ENCODE measurements at regions not wholly inside any gene's neighbourhood (a gene's known extent, or its start where the extent isn't known, plus 50 kb on each side); places are given as distances from the start of the nearest gene placed in this dataset.

DNA sequence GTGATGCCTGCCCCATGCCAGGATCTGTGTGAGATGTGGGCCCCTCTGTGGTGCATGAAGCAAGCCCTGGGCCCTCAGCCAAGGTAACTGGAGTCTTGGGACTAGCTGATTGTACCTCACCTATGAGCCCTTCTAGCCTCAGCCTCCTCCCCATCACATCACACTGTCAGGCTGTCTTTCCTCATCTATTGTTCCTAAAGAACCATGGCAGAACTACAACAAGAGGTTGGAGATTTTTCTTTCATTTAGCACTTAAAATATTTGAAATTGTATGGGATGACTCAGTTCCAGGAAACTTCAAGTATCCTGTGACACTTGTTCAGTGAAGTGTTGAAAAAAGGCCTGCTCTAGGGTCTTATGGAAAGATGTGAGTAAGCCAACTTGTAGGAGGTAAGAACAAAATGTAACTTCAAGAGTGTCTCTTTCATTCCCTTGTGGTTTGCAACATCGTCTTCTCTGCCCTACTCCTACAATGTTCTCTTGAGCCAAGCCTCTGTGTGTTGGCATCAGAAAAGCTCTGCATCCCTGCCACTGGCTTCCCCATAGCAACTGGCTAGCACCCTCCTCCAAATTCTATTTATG, 58.7 kb upstream of the TIPARP start:
- H3K4me3 ChIP-seq, result no peak overlapping the region
- no peak for DNase-seq
- intact Hi-C loops (cut with DNase I; ENCODE audit: low total_unique reads), result no loop called here
- H3K9me3 ChIP-seq, result no peaks in the 10 kb centered on the region
- no peaks in the 10 kb centered on the region for H3K4me1 ChIP-seq
- no peaks in the 10 kb centered on the region for H3K27me3 ChIP-seq
- TF ChIP-seq POLR2A (IDR thresholded peaks at IDR 0.05), result no peak
- TF ChIP-seq, protein P1, sequence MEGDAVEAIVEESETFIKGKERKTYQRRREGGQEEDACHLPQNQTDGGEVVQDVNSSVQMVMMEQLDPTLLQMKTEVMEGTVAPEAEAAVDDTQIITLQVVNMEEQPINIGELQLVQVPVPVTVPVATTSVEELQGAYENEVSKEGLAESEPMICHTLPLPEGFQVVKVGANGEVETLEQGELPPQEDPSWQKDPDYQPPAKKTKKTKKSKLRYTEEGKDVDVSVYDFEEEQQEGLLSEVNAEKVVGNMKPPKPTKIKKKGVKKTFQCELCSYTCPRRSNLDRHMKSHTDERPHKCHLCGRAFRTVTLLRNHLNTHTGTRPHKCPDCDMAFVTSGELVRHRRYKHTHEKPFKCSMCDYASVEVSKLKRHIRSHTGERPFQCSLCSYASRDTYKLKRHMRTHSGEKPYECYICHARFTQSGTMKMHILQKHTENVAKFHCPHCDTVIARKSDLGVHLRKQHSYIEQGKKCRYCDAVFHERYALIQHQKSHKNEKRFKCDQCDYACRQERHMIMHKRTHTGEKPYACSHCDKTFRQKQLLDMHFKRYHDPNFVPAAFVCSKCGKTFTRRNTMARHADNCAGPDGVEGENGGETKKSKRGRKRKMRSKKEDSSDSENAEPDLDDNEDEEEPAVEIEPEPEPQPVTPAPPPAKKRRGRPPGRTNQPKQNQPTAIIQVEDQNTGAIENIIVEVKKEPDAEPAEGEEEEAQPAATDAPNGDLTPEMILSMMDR (IDR thresholded peaks at IDR 0.05), result no peak
- no peaks in the 10 kb centered on the region for H3K36me3 ChIP-seq
- H3K27ac ChIP-seq, result no peak overlapping the region

DNA sequence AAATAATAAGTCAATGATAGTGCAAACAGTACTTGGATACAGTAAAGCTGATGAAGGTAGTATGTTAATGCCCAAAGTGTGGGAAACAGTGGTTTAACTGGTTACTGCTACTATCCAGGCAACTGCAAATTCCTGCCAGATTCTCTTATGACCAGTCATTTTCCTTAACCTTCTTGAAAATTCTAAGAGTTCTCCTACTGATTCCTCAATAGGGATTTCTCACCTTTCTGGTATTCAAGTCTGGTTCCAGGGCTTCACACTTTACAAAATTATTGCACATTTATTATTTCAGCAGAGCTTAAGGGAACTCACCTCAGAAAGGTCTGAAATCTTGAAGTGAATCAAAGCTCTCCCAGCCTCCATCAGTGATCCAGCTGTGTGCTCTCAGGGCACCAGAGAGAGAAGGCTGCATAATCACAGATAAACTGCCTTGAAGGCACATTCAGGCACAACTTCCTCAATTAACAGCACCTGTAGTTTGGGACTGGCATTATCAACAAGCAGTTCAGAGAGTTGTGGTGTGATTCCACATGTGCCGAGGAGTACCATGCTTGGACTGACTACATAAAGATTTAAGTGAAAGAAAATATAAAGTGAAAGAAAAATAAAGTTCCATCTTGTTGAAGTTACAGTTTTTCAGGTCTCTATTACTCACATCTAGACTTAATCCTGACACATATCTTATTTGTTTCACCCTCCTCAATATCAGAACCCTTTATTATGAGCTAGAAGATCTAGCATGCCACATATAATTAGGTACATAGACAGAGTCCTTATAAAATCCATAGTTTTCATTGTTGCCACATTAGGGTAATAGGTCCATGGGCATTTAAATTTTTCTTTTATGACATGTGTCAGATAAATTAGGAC, 59.5 kb upstream of the TIPARP start:
- Histone ChIP-seq H3K4me3 (no peak overlapping the region), H3K36me3 (no peaks in the 10 kb centered on the region), H3K27me3 (no peaks in the 10 kb centered on the region), H3K4me1 (no peaks in the 10 kb centered on the region), H3K27ac (no peak overlapping the region), H3K9me3 (no peaks in the 10 kb centered on the region)
- TF ChIP-seq, protein P1 (IDR thresholded peaks at IDR 0.05), result no peak
- TF ChIP-seq POLR2A (IDR thresholded peaks at IDR 0.05), result no peak
- intact Hi-C loops (cut with DNase I; ENCODE audit: low total_unique reads), result no loop called here
- DNase-seq, result no peak

DNA sequence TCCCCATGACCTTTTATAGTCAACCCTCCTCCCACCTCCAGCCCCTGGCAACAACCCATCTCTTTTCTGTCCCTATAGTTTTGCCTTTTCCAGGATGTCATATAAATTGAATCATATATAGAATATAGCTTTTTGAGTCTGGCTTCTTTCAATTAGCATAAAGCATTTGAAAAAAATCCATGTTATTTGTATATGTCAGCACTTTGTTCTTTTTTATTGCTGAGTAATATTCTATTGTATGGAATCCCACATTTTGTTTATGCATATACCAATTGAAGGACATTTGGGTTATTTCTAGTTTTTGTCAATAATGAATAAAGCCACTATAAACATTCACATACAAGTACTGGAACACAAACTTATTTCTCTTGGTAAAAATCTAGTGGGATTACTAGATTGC, 58.0 kb upstream of the SSR3 start:
- Histone ChIP-seq H3K27me3 (no peaks in the 10 kb centered on the region), H3K9me3 (no peaks in the 10 kb centered on the region), H3K36me3 (no peaks in the 10 kb centered on the region), H3K4me3 (no peak overlapping the region), H3K4me1 (no peaks in the 10 kb centered on the region), H3K27ac (no peak overlapping the region)
- intact Hi-C loops (cut with DNase I; ENCODE audit: low total_unique reads), result no loop called here
- no peak for DNase-seq
- no peak for TF ChIP-seq POLR2A (IDR thresholded peaks at IDR 0.05)

DNA sequence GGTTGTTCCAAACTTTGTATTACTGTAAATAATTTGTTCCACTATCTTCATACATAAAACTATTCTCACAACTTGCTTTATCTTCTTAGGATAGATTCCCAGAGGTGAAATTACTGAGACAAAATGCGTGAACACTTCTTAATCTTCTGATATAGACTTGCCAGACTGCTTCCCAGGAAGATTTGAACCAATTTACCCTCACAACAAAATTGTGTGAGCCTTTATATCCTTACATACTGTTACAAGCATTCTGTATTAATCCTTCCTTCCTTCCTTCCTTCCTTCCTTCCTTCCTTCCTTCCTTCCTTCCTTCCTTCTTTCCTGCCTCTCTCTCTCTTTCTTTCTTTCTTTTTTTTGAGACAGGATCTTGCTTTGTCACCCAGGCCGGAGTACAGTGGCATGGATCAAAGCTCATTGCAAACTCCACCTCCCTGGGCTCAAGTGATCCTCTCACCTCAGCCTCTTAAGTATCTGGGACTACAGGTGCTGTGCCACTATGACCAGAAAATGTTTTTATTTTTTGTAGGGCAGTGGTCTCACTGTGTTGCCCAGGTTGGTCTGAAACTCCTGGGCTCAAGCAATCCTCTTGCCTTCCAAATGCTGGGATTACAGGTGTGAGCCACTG, 57.1 kb upstream of the SSR3 start:
- Histone ChIP-seq H3K4me1 (no peaks in the 10 kb centered on the region), H3K9me3 (no peaks in the 10 kb centered on the region), H3K27ac (no peak overlapping the region), H3K36me3 (no peaks in the 10 kb centered on the region), H3K4me3 (no peak overlapping the region), H3K27me3 (no peaks in the 10 kb centered on the region)
- TF ChIP-seq POLR2A (IDR thresholded peaks at IDR 0.05), result no peak
- TF ChIP-seq, protein P1 (IDR thresholded peaks at IDR 0.05), result no peak
- no peak for DNase-seq
- intact Hi-C loops (cut with DNase I; ENCODE audit: low total_unique reads), result no loop called here

DNA sequence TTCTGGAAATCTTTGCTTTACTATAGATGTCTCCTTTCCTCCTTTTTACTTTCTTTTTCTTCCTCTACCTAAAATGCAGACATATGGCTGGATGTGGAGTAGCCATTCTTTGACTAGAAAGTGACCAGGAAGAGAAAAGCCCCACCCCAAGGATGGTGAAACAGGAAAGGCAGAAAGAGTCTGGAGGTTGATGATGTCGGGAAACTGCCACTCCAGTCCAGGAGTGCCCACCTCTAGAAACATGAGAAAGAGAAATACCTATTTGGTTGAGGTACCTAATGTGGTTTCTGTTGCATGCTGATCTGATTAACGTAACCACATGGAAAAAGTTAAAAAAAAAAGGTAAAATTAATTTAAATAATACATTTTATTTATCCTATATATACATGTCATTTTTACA, 55.2 kb upstream of the SSR3 start:
- Histone ChIP-seq H3K9me3 (no peaks in the 10 kb centered on the region), H3K36me3 (no peaks in the 10 kb centered on the region), H3K4me3 (no peak overlapping the region), H3K4me1 (no peaks in the 10 kb centered on the region), H3K27ac (no peak overlapping the region), H3K27me3 (no peaks in the 10 kb centered on the region)
- intact Hi-C loops (cut with DNase I; ENCODE audit: low total_unique reads), result no loop called here
- TF ChIP-seq POLR2A (IDR thresholded peaks at IDR 0.05), result no peak
- TF ChIP-seq, protein P1 (IDR thresholded peaks at IDR 0.05), result no peak
- no peak for DNase-seq
